ENCODE measurements at regions not wholly inside any gene's neighbourhood (a gene's known extent, or its start where the extent isn't known, plus 50 kb on each side); places are given as distances from the start of the nearest gene placed in this dataset.

- TF ChIP-seq POLR2A (IDR thresholded peaks at IDR 0.05) (no peak), CTCF (IDR thresholded peaks at IDR 0.05) (no peak)
Measured at GRCh38 chr17:62862251-62862650, 54.1 kb upstream of the MARCHF10 start.
